ENCODE measurements at regions not wholly inside any gene's neighbourhood (a gene's known extent, or its start where the extent isn't known, plus 50 kb on each side); places are given as distances from the start of the nearest gene placed in this dataset.

DNA sequence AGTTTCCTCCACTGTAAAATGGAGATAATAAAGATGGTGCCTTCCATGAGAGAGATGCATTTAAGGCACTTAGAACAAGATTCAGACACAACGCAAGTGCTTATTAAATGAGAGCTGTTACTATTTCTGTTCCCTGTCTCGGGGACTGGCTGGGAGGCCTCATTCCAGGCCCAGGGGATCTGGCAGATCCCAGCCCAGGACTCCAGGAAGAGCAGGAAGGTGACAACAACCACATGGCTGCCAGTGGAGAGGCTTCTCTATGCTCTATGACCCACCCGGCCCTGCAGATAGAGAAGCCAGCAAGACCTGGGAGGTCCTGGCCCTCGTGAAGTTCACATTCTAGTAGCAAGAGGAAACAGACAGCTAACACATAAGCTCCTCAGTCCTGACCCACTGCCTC is 175.5 kb downstream of the ACTL8 start:
- 18 to 29% methylated on average over 4 of the region's 4 CpGs for WGBS, 2 donors
- DNase-seq, result peak; percentile 19 to 21
- H3K27me3 ChIP-seq, result peaks cover 0 to 34% (median 6%) of the 10 kb centered on the region in 7 donors
- peaks cover 0 to 3% (median 0%) of the 10 kb centered on the region in 11 donors for H3K9me3 ChIP-seq
- peaks cover 0 to 26% (median 6%) of the 10 kb centered on the region in 9 donors for H3K4me1 ChIP-seq
- no peak overlapping the region for H3K4me3 ChIP-seq
- peak; percentile 59 to 96 (median 88) for ATAC-seq
- no peaks in the 10 kb centered on the region for H3K36me3 ChIP-seq
- intact Hi-C loops (cut with DNase I), result no loop called here
- no peak for TF ChIP-seq CTCF (IDR thresholded peaks at IDR 0.05)
- peak overlapping the region in 5 of 10 donors; percentile 17 to 67 (median 53) for H3K27ac ChIP-seq

DNA sequence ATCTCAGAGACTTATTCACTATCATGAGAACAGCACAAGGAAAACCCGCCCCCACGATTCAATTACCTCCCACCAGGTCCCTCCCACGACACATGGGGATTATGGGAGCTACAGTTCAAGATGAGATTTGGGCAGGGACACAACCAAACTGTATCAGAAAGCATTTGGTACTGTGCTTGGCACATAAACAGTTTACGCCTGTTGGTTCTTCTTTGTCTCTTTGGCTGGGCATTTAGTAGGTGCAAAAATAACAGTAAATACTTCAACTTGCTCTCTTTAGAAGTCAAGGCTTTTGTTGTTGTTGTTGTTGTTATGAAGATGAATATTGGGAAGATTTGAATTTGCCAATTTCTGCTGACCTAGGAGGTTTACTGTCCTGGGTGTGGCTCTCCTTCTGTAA is 175.4 kb upstream of the IGSF21 start:
- Histone ChIP-seq H3K4me1 (peaks cover 0 to 25% (median 5%) of the 10 kb centered on the region in 9 donors), H3K27ac (no peak overlapping the region), H3K9me3 (peaks cover 0 to 3% (median 0%) of the 10 kb centered on the region in 11 donors), H3K27me3 (peaks cover 0 to 29% (median 5%) of the 10 kb centered on the region in 7 donors), H3K36me3 (no peaks in the 10 kb centered on the region), H3K4me3 (no peak overlapping the region)
- 86 to 89% methylated on average over 4 of the region's 4 CpGs for WGBS, 2 donors
- no peak for ATAC-seq
- no peak for DNase-seq
- no peak for TF ChIP-seq CTCF (IDR thresholded peaks at IDR 0.05)
- intact Hi-C loops (cut with DNase I), result no loop called here

- 67 to 69% methylated on average over 7 of the region's 7 CpGs for WGBS, 2 donors
- Histone ChIP-seq H3K4me1 (peaks cover 0 to 25% (median 5%) of the 10 kb centered on the region in 9 donors), H3K36me3 (no peaks in the 10 kb centered on the region), H3K9me3 (peaks cover 0 to 3% (median 0%) of the 10 kb centered on the region in 11 donors), H3K4me3 (no peak overlapping the region), H3K27me3 (peaks cover 0 to 34% (median 5%) of the 10 kb centered on the region in 7 donors), H3K27ac (no peak overlapping the region)
- TF ChIP-seq CTCF (IDR thresholded peaks at IDR 0.05), result no peak
- no peak for ATAC-seq
- intact Hi-C loops (cut with DNase I), result no loop called here
- no peak for DNase-seq
Observed at GRCh38 chr1:17933501-17933900, 174.1 kb upstream of the IGSF21 start.

DNA sequence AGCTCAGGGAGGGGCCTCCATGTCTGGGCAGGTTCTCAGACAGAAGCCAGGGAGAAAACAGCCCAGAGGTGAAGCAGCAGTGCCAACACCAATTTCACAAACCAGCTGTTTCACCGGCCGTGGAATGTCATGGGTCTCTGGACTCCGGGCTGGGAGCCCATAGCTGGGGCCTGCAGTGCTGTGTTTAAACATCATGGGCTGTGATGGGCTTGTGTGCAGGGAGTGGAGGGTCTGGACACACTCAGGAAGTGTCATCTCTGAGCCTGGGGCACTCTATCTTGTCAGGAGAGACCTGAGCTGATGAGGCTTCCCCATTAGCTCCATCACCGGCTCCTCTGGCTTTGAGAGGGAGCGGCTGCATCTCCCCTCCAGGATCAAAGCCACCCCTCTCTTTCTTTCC is 173.6 kb upstream of the IGSF21 start:
- ATAC-seq, result no peak
- Histone ChIP-seq H3K4me1 (peaks cover 0 to 25% (median 5%) of the 10 kb centered on the region in 9 donors), H3K36me3 (no peaks in the 10 kb centered on the region), H3K27ac (no peak overlapping the region), H3K4me3 (no peak overlapping the region), H3K9me3 (peaks cover 0 to 3% (median 0%) of the 10 kb centered on the region in 11 donors), H3K27me3 (peaks cover 0 to 36% (median 6%) of the 10 kb centered on the region in 7 donors)
- no peak for DNase-seq
- no peak for TF ChIP-seq CTCF (IDR thresholded peaks at IDR 0.05)
- intact Hi-C loops (cut with DNase I), result no loop called here
- WGBS, 2 donors, result 35 to 48% methylated on average over 5 of the region's 5 CpGs
